PC-3 (cell line): ENCODE measurements at regions not wholly inside any gene's neighbourhood (a gene's known extent, or its start where the extent isn't known, plus 50 kb on each side); places are given as distances from the start of the nearest gene placed in this dataset.
"Not testable (repeated sequence)": the region's sequence is repeated elsewhere in the genome, so short reads cannot be mapped to it uniquely, and the experiment has no call there.

Experiments used
- ATAC-seq: fragments of 200-7000 bp; cut with Tn5 transposase; 2 replicates; pipeline ENCODE4 v1.9.1; 2020; ENCODE audit warnings: mild to moderate bottlenecking, moderate library complexity
- BruUV-seq: library from RNA; stranded (reverse); fragments of 400-500 nt; replicated peaks from 2 replicates; lab custom pipeline; 2021; lab: Mats Ljungman, UMichigan
- CTCF ChIA-PET: fragments of 300-600 bp; sonication (Branson Sonifier 250); formaldehyde crosslinking; loops from one replicate; lab custom pipeline; 2022; ENCODE audit warnings: antibody characterized with exemption; lab: Charles Lee
- POLR2A ChIA-PET: fragments of 300-600 bp; sonication (Branson Sonifier 250); formaldehyde crosslinking; loops from one replicate; lab custom pipeline; 2022; ENCODE audit warnings: antibody characterized with exemption; ENCODE audit not compliant: unreplicated experiment; lab: Charles Lee
- DNase-seq: peaks from one replicate; pipeline ENCODE4 v3.0.0-alpha.2; 2015
- H2AFZ ChIP-seq: fragments of 300-600 bp; sonication (generic); 2 replicates; pipeline ENCODE4 v1.6.0; 2016; ENCODE audit warnings: antibody characterized with exemption, low read length
- H3F3A ChIP-seq: fragments of 300-600 bp; sonication (generic); one replicate; pipeline ENCODE4 v1.6.0; 2017; ENCODE audit warnings: antibody characterized with exemption, low read length, control low read depth, mild to moderate bottlenecking; ENCODE audit not compliant: unreplicated experiment
- H3K27ac ChIP-seq: fragments of 300-600 bp; sonication (generic); 2 replicates; pipeline ENCODE4 v1.5.1; 2016; ENCODE audit warnings: mild to moderate bottlenecking, low read length
- H3K27me3 ChIP-seq: fragments of 300-600 bp; sonication (generic); 2 replicates; pipeline ENCODE4 v1.6.1; 2016; ENCODE audit warnings: low read length, mixed read lengths
- H3K36me3 ChIP-seq: fragments of 300-600 bp; sonication (generic); 2 replicates; pipeline ENCODE4 v1.6.1; 2016; ENCODE audit warnings: low read depth, mixed run types, low read length, mixed read lengths
- H3K4me1 ChIP-seq: fragments of 300-600 bp; sonication (generic); 2 replicates; pipeline ENCODE4 v1.5.1; 2016; ENCODE audit warnings: low read length; ENCODE audit not compliant: insufficient read depth
- H3K4me2 ChIP-seq: fragments of 300-600 bp; sonication (generic); 2 replicates; pipeline ENCODE4 v1.6.0; 2016; ENCODE audit warnings: low read length
- H3K4me3 ChIP-seq: fragments of 300-600 bp; sonication (generic); 2 replicates; pipeline ENCODE4 v1.5.1; 2016; ENCODE audit warnings: mild to moderate bottlenecking, low read length, mixed read lengths
- H3K79me2 ChIP-seq: fragments of 300-600 bp; sonication (generic); 2 replicates; pipeline ENCODE4 v1.6.1; 2017; ENCODE audit warnings: low read length, mixed read lengths
- H3K9ac ChIP-seq: fragments of 300-600 bp; sonication (generic); 2 replicates; pipeline ENCODE4 v1.6.0; 2016; ENCODE audit warnings: mild to moderate bottlenecking, low read length
- H3K9me2 ChIP-seq: fragments of 300-600 bp; sonication (generic); replicated peaks from 2 replicates; pipeline ENCODE4 v1.6.1; 2016; ENCODE audit warnings: mixed run types, low read length, mixed read lengths
- H3K9me3 ChIP-seq: fragments of 300-600 bp; sonication (generic); 2 replicates; pipeline ENCODE4 v1.6.1; 2016; ENCODE audit warnings: low read length, mixed read lengths
- H4K20me1 ChIP-seq: fragments of 300-600 bp; sonication (generic); 2 replicates; pipeline ENCODE4 v1.6.1; 2016; ENCODE audit warnings: low read length, mixed read lengths
- CTCF ChIP-seq: fragments of 300-600 bp; sonication (generic); conservative IDR thresholded peaks from 2 replicates; pipeline ENCODE4 v1.5.1; 2017; ENCODE audit warnings: antibody characterized with exemption, low read depth, mild to moderate bottlenecking, low read length
- EZH2 ChIP-seq: fragments of 300-600 bp; sonication (generic); IDR thresholded peaks from one replicate; pipeline ENCODE4 v1.6.1; 2017; ENCODE audit warnings: antibody characterized with exemption, mild to moderate bottlenecking, low read length; ENCODE audit not compliant: unreplicated experiment
- EZH2phosphoT487 ChIP-seq: fragments of 300-600 bp; sonication (generic); IDR thresholded peaks from 2 replicates; pipeline ENCODE4 v1.6.1; 2018; ENCODE audit warnings: mild to moderate bottlenecking, antibody characterized with exemption, low read length, borderline replicate concordance
- intact Hi-C: fragments of 100-400 bp; cut with micrococcal nuclease; formaldehyde crosslinking; loops from 2 replicates; pipeline ENCODE4 v1.9.0; 2023

- no peak overlapping the region for H3K4me3 ChIP-seq
- H3K9ac ChIP-seq: no peak overlapping the region
- no peak overlapping the region for H2AFZ ChIP-seq
- no TSS peak for BruUV-seq
- no peaks in the 10 kb centered on the region for H3K27me3 ChIP-seq
- intact Hi-C loops: no loop called here
- no peaks in the 10 kb centered on the region for H3K79me2 ChIP-seq
- H3K9me2 ChIP-seq: no peaks in the 10 kb centered on the region
- ChIA-PET POLR2A (no interaction called here), CTCF (no interaction called here)
- no peaks in the 10 kb centered on the region for H3K36me3 ChIP-seq
- no peaks in the 10 kb centered on the region for H4K20me1 ChIP-seq
- H3K4me2 ChIP-seq: no peak overlapping the region
- TF ChIP-seq EZH2: no peak
- no peak for TF ChIP-seq CTCF
- TF ChIP-seq EZH2phosphoT487: no peak
- no peak for ATAC-seq
- H3F3A ChIP-seq: no peaks in the 10 kb centered on the region
- H3K27ac ChIP-seq: no peak overlapping the region
- no peak for DNase-seq
- no peaks in the 10 kb centered on the region for H3K9me3 ChIP-seq
- no peaks in the 10 kb centered on the region for H3K4me1 ChIP-seq
These were observed 1590.7 kb downstream of the STIM2 start for GRCh38 chr4:28451346-28451745.

DNA sequence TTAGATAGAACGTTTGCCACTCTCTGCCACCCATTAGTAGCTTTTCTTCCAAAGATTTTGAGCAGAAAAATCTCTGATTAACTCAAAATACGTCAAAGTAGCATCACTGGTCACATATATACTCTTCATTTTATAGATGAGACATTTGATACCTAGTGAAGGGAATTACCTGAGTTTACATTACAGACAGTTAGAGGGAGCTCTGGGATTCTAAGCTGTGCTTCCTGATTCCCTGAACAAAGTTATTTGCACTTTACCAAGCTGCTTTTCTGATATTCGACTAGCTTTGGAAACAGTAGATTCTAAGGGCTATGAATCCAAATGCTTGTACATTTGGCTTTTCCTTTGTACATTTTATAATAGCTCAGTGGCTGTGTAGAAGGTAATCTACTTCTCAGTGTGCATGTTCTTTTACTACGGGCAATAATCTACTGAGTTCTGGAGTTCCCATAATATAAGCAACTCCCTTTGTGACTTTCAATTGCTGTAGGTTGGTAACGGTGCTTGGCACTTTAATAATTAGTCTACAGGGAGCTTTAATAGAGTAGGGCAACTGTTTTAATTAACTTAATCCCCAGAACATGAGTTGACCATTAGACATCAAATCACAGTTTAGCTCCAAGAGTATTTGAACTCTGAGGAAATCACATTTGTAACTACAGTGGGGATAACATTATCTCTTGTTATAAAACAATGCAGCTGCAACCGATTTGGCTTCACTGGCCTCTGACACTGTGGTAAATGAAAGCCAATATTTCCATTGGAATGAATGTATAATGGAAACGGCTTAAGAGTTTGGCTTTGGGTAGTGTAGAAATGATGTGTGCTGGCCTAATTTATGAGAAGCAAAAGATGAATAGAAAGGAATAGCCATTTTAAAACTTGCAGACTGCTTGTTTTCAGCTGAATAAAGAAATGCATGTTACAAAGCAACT, 1602.4 kb downstream of the STIM2 start:
- Histone ChIP-seq H3K27ac (no peak overlapping the region), H3K9ac (no peak overlapping the region), H2AFZ (peak overlapping the region; percentile 9; the same call in 1 of the 2 replicates), H3K4me2 (no peak overlapping the region), H3K36me3 (no peaks in the 10 kb centered on the region), H3F3A (no peaks in the 10 kb centered on the region), H3K4me3 (no peak overlapping the region), H4K20me1 (no peaks in the 10 kb centered on the region), H3K27me3 (no peaks in the 10 kb centered on the region), H3K9me3 (no peaks in the 10 kb centered on the region), H3K9me2 (no peaks in the 10 kb centered on the region), H3K4me1 (no peaks in the 10 kb centered on the region), H3K79me2 (no peaks in the 10 kb centered on the region)
- CTCF ChIA-PET: interaction anchor here (0.6 kb wide), 1 partner anchor 177 kb away, joined by 3 read pairs; no protein-coding TSS in a partner anchor
- intact Hi-C loops: no loop called here
- POLR2A ChIA-PET: no interaction called here
- peak; percentile 7 for DNase-seq
- peak; percentile 37; the same call in 1 of the 2 replicates for TF ChIP-seq CTCF
- TF ChIP-seq EZH2phosphoT487: no peak
- ATAC-seq: peak; percentile 45
- BruUV-seq: no TSS peak

GRCh38 chr4:28464823-28465222, 1604.2 kb downstream of the STIM2 start:
- intact Hi-C loops: no loop called here
- no peak overlapping the region for H3K27ac ChIP-seq
- no peaks in the 10 kb centered on the region for H3K4me1 ChIP-seq
- POLR2A ChIA-PET: no interaction called here
- H3K4me3 ChIP-seq: no peak overlapping the region
- no peak for ATAC-seq
- DNase-seq: no peak
- no peaks in the 10 kb centered on the region for H3K9me3 ChIP-seq
- H3K9ac ChIP-seq: no peak overlapping the region
- H3K79me2 ChIP-seq: no peaks in the 10 kb centered on the region
- no peak for TF ChIP-seq CTCF
- no peak for TF ChIP-seq EZH2
- TF ChIP-seq EZH2phosphoT487: no peak
- no peaks in the 10 kb centered on the region for H3F3A ChIP-seq
- no peaks in the 10 kb centered on the region for H3K27me3 ChIP-seq
- CTCF ChIA-PET: no interaction called here
- BruUV-seq: no TSS peak
- no peaks in the 10 kb centered on the region for H4K20me1 ChIP-seq
- H3K9me2 ChIP-seq: no peaks in the 10 kb centered on the region
- H3K36me3 ChIP-seq: no peaks in the 10 kb centered on the region
- H2AFZ ChIP-seq: no peak overlapping the region
- no peak overlapping the region for H3K4me2 ChIP-seq

DNA sequence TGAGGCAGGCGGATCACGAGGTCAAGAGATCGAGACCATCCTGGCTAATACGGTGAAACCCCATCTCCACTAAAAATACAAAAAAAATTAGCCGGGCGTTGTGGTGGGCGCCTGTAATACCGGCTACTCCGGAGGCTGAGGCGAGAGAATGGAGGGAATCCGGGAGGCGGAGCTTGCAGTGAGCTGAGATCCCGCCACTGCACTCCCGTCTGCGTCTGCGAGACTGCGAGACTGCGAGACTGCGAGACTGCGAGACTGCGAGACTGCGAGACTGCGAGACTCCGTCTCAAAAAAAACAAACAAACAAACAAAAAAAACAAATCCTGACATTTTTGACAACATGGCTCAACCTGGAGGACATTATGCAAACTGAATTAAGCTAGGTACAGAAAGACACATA, 1606.2 kb downstream of the STIM2 start:
- H3K27ac ChIP-seq, H3K9ac ChIP-seq, H3K9me2 ChIP-seq, H2AFZ ChIP-seq, H3K4me3 ChIP-seq, H3K4me2 ChIP-seq, H3K36me3 ChIP-seq, H4K20me1 ChIP-seq, H3K9me3 ChIP-seq, BruUV-seq, intact Hi-C loops, CTCF ChIA-PET, DNase-seq, H3K79me2 ChIP-seq, H3F3A ChIP-seq, H3K27me3 ChIP-seq, ATAC-seq, POLR2A ChIA-PET, H3K4me1 ChIP-seq: not testable (repeated sequence)
